Activated T-cell treated with anti-CD3 and anti-CD28 coated beads for 4 hours (primary cell): ENCODE measurements at regions not wholly inside any gene's neighbourhood (a gene's known extent, or its start where the extent isn't known, plus 50 kb on each side); places are given as distances from the start of the nearest gene placed in this dataset.
"Not testable (repeated sequence)": the region's sequence is repeated elsewhere in the genome, so short reads cannot be mapped to it uniquely, and the experiment has no call there.

ENCODE experiments used
- DNase-seq: peaks from one replicate; pipeline ENCODE4 v3.0.0-alpha.2; 2020

- no peak for DNase-seq
These were observed 775.6 kb downstream of the LTN1 start for GRCh38 chr21:28216976-28217523.

- no peak for DNase-seq
These were observed 777.3 kb downstream of the LTN1 start for GRCh38 chr21:28215214-28215954.

- no peak for DNase-seq
These were observed 777.9 kb downstream of the LTN1 start for GRCh38 chr21:28214786-28215185.

- no peak for DNase-seq
These were observed 779.4 kb downstream of the LTN1 start for GRCh38 chr21:28213261-28213660.

GRCh38 chr21:28212061-28212460 lies 780.6 kb downstream of the LTN1 start:
- no peak for DNase-seq

GRCh38 chr21:28207436-28208173 lies 785.1 kb downstream of the LTN1 start:
- no peak for DNase-seq

GRCh38 chr21:28200726-28201125 lies 792.0 kb downstream of the LTN1 start:
- DNase-seq: no peak

- no peak for DNase-seq
These were observed 795.7 kb downstream of the LTN1 start for GRCh38 chr21:28196981-28197380.

- no peak for DNase-seq
These were observed 799.5 kb downstream of the LTN1 start for GRCh38 chr21:28193189-28193588.

- DNase-seq: no peak
These were observed 806.1 kb downstream of the LTN1 start for GRCh38 chr21:28186604-28187003.

GRCh38 chr21:28181730-28182129 lies 810.9 kb downstream of the LTN1 start:
- DNase-seq: no peak

- no peak for DNase-seq
These were observed 813.5 kb downstream of the LTN1 start for GRCh38 chr21:28179136-28179535.

- no peak for DNase-seq
These were observed 815.6 kb downstream of the LTN1 start for GRCh38 chr21:28177124-28177523.

GRCh38 chr21:28174701-28175100 lies 818.0 kb downstream of the LTN1 start:
- no peak for DNase-seq

- no peak for DNase-seq
These were observed 818.7 kb downstream of the LTN1 start for GRCh38 chr21:28174006-28174405.

- no peak for DNase-seq
These were observed 820.3 kb downstream of the LTN1 start for GRCh38 chr21:28172376-28172775.

- no peak for DNase-seq
These were observed 825.3 kb downstream of the LTN1 start for GRCh38 chr21:28167366-28167765.

- not testable (repeated sequence) for DNase-seq
These were observed 828.2 kb downstream of the LTN1 start for GRCh38 chr21:28164519-28164918.

GRCh38 chr21:28162052-28162451 lies 830.6 kb downstream of the LTN1 start:
- DNase-seq: not testable (repeated sequence)

- DNase-seq: no peak
These were observed 832.3 kb downstream of the LTN1 start for GRCh38 chr21:28160378-28160777.

GRCh38 chr21:28159396-28159795 lies 833.3 kb downstream of the LTN1 start:
- no peak for DNase-seq

- no peak for DNase-seq
These were observed 836.1 kb downstream of the LTN1 start for GRCh38 chr21:28156590-28156989.

- no peak for DNase-seq
These were observed 838.6 kb downstream of the LTN1 start for GRCh38 chr21:28154121-28154520.

- DNase-seq: no peak
These were observed 839.9 kb downstream of the LTN1 start for GRCh38 chr21:28152732-28153131.
